ENCODE measurements at regions not wholly inside any gene's neighbourhood (a gene's known extent, or its start where the extent isn't known, plus 50 kb on each side); places are given as distances from the start of the nearest gene placed in this dataset.

DNA sequence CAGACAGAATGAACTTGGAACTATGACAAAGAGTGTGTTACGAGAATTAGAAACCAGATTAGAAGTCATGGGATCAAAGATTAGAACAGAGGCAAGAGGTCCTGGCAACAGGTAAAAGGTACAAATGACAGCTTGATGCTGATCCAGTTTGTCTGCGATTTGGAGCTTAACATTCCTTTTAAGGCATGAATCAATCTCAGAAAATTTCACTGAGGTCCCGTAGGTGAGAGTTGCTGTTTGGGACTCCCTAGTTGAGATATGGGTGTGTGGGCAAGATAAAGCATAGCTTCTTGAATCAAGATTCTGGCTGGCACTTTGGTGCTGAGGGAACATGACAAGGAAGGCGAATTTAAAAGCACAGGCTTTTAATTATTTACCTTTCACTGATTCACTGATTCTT is 62.6 kb upstream of the ACSL4 start:
- Histone ChIP-seq H3K4me1 (no peaks in the 10 kb centered on the region), H3K36me3 (no peaks in the 10 kb centered on the region), H3K4me3 (no peak overlapping the region), H3K9me3 (no peaks in the 10 kb centered on the region), H3K27me3 (no peaks in the 10 kb centered on the region), H3K27ac (no peak overlapping the region)
- TF ChIP-seq, protein P1, sequence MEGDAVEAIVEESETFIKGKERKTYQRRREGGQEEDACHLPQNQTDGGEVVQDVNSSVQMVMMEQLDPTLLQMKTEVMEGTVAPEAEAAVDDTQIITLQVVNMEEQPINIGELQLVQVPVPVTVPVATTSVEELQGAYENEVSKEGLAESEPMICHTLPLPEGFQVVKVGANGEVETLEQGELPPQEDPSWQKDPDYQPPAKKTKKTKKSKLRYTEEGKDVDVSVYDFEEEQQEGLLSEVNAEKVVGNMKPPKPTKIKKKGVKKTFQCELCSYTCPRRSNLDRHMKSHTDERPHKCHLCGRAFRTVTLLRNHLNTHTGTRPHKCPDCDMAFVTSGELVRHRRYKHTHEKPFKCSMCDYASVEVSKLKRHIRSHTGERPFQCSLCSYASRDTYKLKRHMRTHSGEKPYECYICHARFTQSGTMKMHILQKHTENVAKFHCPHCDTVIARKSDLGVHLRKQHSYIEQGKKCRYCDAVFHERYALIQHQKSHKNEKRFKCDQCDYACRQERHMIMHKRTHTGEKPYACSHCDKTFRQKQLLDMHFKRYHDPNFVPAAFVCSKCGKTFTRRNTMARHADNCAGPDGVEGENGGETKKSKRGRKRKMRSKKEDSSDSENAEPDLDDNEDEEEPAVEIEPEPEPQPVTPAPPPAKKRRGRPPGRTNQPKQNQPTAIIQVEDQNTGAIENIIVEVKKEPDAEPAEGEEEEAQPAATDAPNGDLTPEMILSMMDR (IDR thresholded peaks at IDR 0.05 in 4 of 5, conservative IDR thresholded peaks at IDR 0.05 in 1 of 5) = no peak
- no peak for TF ChIP-seq POLR2A (IDR thresholded peaks at IDR 0.05)
- intact Hi-C loops (cut with DNase I; ENCODE audit: low total_unique reads) = no loop called here
- in situ Hi-C loops (cut with MboI; ENCODE audit: low sequenced_read_pairs in 4 of 4) = no loop called here
- ATAC-seq (no peak), DNase-seq (no peak)

DNA sequence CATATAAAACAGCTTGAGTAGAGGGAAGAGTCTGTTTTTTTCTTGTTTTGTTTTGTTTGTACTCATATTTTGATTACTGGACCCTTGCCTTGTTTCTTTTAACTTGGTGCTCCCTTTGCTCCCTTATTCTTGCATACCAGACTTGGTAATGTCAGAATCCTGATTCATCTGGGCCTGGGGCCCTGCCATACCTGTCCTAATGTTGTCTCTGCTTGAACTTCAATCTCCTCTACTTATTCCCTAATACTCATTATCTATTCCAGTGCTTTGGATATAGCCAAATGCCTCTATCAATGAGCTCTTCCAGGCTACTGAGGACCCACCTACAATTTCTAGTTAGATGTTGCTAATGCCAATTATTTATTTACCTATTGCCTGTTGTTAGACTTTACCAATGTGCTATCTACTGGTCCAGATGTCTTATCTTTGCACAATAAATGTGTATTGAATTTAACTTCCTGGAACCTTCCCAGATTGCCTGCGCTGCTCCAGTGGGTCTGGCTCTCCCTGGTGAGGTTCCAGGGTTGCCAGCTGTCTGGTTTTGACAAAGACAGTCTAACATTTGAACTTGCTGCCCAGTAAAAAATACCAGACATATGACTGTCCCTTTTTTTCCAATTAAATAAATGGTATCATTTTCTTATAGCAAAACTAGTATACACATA is 64.4 kb upstream of the ACSL4 start:
- intact Hi-C loops (cut with DNase I; ENCODE audit: low total_unique reads) = no loop called here
- no peak for ATAC-seq
- no peak overlapping the region for H3K27ac ChIP-seq
- TF ChIP-seq, protein P1 (IDR thresholded peaks at IDR 0.05 in 4 of 5, conservative IDR thresholded peaks at IDR 0.05 in 1 of 5) = no peak
- no peaks in the 10 kb centered on the region for H3K27me3 ChIP-seq
- DNase-seq = no peak
- H3K9me3 ChIP-seq = no peaks in the 10 kb centered on the region
- in situ Hi-C loops (cut with MboI; ENCODE audit: low sequenced_read_pairs in 4 of 4) = no loop called here
- H3K36me3 ChIP-seq = no peaks in the 10 kb centered on the region
- H3K4me1 ChIP-seq = no peaks in the 10 kb centered on the region
- no peak overlapping the region for H3K4me3 ChIP-seq

DNA sequence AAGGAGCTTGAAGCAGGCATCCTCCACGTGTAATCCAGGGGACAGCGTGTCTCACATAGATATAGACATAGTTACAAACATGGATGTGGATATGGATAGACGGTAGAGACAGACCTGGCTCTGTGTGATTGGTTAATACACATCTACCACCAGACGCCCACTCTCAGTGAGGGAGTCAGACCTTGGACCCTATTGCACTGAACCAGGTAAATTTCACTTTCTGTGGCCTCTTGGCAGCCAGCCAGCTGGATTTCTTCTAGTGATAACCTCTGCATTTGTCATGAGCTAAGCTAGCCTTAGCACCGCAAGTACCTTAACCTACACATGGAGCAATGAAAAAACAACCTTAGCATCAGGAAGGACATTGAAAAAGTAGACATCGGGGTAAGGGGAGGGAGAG is 79.2 kb upstream of the ACSL4 start:
- no peaks in the 10 kb centered on the region for H3K27me3 ChIP-seq
- no peak overlapping the region for H3K4me3 ChIP-seq
- intact Hi-C loops (cut with DNase I; ENCODE audit: low total_unique reads) (no loop called here), in situ Hi-C loops (cut with MboI; ENCODE audit: low sequenced_read_pairs in 4 of 4) (no loop called here)
- no peaks in the 10 kb centered on the region for H3K36me3 ChIP-seq
- no peak overlapping the region for H3K27ac ChIP-seq
- DNase-seq (no peak), ATAC-seq (no peak)
- no peaks in the 10 kb centered on the region for H3K9me3 ChIP-seq
- H3K4me1 ChIP-seq = no peaks in the 10 kb centered on the region
- TF ChIP-seq, protein P1 (IDR thresholded peaks at IDR 0.05 in 4 of 5, conservative IDR thresholded peaks at IDR 0.05 in 1 of 5) = no peak
- TF ChIP-seq POLR2A (IDR thresholded peaks at IDR 0.05) = no peak

DNA sequence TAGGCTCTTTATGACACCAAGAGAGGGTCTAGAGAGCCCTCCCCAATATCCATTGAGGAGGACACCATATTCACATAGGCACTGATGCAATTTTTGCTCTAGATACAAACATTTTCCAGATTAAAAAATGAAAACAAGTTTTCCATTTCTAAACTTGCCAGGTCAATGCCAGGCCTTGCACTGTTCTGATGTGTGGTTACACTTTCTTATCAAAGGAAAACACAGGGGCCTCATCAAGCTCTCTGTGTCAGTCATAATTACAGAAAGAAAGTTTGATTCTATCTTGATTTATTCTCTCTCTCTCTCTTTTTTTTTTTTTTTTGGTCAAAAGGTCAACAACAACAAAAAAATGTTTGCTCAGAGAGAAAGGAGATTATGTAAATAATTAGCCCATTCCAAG is 80.2 kb upstream of the ACSL4 start:
- DNase-seq = no peak
- no peak for TF ChIP-seq POLR2A (IDR thresholded peaks at IDR 0.05)
- TF ChIP-seq, protein P1 (IDR thresholded peaks at IDR 0.05 in 4 of 5, conservative IDR thresholded peaks at IDR 0.05 in 1 of 5) = no peak
- no peak for ATAC-seq
- in situ Hi-C loops (cut with MboI; ENCODE audit: low sequenced_read_pairs in 4 of 4) (no loop called here), intact Hi-C loops (cut with DNase I; ENCODE audit: low total_unique reads) (no loop called here)
- Histone ChIP-seq H3K27me3 (no peaks in the 10 kb centered on the region), H3K4me3 (no peak overlapping the region), H3K9me3 (no peaks in the 10 kb centered on the region), H3K36me3 (no peaks in the 10 kb centered on the region), H3K27ac (no peak overlapping the region), H3K4me1 (no peaks in the 10 kb centered on the region)

DNA sequence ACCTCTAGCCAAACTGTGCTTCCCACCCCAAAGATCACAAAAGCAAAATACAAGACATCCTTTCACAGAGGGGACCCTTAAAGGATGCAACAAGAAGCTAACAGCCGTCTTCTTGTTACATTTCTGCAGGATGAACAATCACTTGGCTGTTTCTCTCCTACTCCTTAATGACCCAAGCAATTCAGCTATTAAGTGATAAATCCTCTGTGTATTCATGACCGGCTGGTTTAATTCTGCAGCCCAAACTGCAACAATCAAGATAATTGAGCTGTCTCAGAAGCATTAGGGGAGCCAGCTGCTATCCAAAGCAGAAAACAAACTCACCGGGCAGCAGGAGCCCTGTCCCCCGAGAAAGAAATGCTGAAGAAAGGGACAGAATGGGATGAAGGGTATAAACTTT is 85.9 kb upstream of the ACSL4 start:
- no peak overlapping the region for H3K27ac ChIP-seq
- TF ChIP-seq POLR2A (IDR thresholded peaks at IDR 0.05) = no peak
- TF ChIP-seq, protein P1 (IDR thresholded peaks at IDR 0.05 in 4 of 5, conservative IDR thresholded peaks at IDR 0.05 in 1 of 5) = no peak
- no peak overlapping the region for H3K4me3 ChIP-seq
- intact Hi-C loops (cut with DNase I; ENCODE audit: low total_unique reads) (no loop called here), in situ Hi-C loops (cut with MboI; ENCODE audit: low sequenced_read_pairs in 4 of 4) (no loop called here)
- DNase-seq (no peak), ATAC-seq (no peak)
- H3K4me1 ChIP-seq = no peaks in the 10 kb centered on the region
- no peaks in the 10 kb centered on the region for H3K27me3 ChIP-seq
- no peaks in the 10 kb centered on the region for H3K9me3 ChIP-seq
- no peaks in the 10 kb centered on the region for H3K36me3 ChIP-seq
